HG02852 (cell line): ENCODE measurements at regions not wholly inside any gene's neighbourhood (a gene's known extent, or its start where the extent isn't known, plus 50 kb on each side); places are given as distances from the start of the nearest gene placed in this dataset.

Experiments
- ATAC-seq: cut with Tn5 transposase; IDR thresholded peaks from one replicate; pipeline ENCODE4 v1.9.1; 2021; ENCODE audit warnings: mild to moderate bottlenecking, moderate library complexity; ENCODE audit not compliant: unreplicated experiment

DNA sequence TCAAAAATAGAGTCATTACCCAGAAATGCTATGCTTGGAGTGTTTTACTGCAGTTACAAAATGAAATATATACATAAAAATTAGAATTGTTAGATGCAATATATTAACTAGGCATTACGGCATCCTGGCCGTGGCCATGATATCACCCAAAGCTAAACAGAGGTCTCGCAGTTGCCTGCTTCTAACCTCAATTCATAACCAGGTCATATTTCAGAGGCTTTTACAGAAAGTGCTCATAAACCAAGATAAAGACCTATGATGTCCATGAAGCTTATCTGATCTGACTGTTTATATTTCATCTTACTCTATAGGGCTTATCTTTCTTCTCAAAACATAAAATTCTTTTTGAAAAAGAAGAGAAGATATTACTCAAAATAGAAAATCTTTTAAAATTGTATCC, 664.5 kb upstream of the SALL1 start:
- no peak for ATAC-seq

DNA sequence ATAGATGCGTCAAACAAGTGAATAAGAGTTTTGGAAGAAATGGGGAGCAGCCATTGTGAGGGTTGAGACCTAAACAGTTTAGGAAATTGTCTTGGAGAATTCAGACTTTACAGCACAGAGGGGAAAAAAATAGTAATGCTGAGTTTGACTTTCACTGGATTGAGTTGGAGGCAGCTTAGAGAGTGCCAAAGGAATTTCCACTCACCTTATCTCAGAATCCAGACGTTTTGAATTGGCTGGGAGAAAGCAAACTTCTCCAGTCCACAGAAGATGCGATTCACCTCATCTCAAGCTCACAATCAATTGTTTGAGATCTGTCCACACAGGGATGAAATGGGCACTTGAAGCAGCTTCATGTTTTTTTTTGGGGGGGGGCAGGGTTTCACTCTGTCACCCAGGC, 663.5 kb upstream of the SALL1 start:
- no peak for ATAC-seq

DNA sequence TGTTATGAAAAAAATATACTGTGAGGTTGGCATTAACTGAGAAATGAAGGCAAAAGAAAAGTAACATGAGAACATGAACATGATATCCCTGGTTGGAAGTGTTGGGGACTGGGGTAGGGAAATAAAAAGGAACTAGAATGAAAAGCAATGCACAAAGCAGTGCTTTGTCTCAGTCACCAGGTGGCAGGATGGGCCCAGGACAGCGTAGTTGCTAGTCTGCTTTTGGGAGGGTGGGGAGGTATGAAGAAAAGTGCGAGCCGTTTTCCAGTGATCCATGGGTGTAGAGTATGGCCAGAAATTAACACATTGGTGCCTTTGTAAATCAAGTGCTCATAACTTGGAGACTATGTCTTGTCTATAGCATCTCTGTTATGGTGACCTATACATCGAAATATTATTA, 662.5 kb upstream of the SALL1 start:
- no peak for ATAC-seq

DNA sequence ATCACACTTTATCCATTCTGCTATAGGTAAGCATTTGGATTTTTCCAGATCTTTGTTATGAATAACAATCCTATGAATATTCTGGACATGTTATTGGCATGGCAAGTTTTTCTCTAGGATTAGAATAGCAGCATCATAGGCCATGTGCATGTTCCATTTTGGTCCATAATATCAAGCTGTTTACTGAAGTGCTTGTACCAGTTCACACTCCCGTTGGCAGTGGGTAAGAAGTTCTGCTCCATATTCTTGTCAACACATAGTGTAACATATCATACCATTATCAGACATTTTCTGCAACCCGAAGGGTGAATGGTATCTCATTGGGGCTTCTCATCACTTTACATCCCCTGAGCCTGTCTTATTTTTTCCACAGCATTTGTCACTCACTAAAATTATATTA, 661.9 kb upstream of the SALL1 start:
- ATAC-seq, result no peak

DNA sequence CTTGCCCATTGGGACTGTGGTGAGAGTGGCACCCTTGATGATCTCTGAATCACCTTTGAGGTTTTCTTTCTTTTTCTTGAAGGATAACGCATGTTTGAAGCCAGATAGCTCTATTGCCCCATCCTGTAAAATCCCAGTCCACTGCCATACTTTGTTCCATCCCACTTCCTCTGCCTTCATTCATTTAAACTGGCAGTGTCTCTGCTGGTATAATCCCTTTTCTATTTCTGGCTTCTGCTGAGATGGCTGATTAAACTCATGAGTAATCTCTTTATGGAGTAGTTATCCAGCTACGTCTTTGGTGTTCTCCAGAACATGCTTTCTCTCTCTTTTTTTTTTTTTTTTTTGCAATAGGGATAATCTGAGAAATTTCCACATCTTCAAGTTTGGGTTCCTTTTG, 656.5 kb upstream of the SALL1 start:
- ATAC-seq, result no peak

DNA sequence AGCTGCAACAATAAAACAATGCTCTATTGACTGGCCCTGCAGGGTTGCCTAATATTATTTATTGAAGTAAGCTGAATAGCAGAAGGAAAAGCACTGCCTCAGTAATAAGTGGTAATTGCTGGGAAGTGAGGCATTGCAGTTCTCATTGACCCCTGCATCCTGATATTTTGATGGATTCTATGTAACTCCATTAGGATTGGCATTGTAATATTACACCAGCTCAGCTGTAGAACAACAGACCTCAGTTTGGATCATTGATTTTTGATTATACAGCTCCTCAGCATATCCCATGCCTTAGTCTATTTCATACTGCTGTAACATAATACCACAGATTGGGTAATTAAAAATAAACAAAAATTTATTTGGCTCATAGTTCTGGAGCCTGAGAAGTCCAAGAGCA, 650.6 kb upstream of the SALL1 start:
- no peak for ATAC-seq

DNA sequence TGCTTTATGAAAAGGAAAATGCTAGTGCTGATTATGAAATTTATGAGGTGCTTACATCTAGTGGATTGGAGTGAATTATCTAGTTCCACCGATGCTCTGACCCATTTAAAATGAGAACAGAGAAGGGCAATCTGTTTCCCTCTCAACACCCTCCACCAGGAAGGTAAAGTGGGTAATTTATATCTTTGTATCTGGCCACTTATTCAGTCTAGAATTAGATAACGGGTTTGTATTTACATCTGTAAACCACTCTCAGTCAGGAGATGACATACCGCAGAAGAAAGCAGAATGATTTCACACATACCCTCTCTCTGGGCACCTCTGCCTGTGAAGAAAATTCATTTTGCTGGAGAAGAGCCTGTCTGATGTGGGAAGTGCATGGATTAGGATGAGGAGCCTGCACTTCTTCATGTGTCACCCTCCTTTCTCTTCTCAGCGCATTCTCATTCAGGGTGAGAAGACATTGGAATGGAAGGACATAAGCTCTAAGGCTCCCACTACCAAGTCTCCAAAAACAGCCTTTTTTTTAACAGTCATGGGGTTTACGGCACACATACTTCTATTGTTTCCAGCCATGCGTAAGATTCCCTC, 646.7 kb upstream of the SALL1 start:
- no peak for ATAC-seq

DNA sequence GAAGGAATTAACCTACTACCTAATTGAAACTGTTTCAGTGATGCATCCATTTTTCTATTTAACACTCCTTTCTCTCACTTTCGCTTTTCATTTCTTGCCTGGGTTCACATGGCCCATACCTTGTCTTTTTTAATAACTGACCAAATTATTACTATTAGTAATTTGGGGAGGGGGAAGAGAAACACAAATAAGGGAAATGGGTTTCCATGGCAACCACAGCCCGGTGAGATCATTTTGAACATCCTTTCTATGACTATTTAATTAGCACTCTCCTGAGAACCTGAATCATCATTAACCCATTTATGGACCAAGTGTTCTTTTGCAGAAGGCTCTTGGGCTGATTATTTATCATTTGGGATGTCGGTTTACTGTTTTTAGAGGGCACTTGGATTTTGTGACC, 628.2 kb upstream of the SALL1 start:
- no peak for ATAC-seq

DNA sequence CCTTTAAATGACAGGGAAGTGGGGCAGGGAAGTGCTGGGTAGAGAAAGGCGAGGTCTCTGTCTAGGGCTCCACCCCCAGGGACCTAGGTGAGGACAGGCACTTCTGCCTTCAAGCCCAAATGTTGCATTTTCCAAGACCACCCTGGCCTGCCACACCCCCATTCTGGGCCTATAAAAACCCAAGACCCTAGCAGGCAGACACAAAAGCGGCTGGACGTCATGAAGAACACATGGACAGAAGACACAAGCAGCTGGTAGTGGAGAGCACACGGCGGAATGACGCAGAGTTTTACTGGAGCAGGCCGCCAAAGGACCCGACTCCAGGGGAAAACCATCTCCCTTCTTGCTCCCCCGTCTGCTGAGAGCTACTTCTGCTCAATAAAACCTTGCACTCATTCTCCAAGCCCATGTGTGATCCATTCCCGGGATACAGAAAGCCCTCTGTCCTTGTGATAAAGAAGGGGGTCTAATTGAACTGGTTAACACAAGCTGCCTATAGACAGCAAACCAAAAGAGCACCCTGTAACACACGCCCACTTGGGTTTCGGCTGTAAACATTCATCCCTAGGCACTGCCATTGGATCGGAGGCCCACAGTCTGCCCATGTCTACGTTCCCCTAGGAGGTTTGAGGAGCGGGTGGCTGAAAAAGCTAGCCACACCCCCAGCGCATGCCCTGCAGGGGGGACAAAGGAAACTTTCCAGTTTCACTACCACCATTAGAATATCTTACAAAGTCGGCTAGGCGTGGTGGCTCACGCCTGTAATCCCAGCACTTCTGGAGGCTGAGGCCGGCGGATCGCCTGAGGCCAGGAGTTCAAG, 622.2 kb upstream of the SALL1 start:
- no peak for ATAC-seq

DNA sequence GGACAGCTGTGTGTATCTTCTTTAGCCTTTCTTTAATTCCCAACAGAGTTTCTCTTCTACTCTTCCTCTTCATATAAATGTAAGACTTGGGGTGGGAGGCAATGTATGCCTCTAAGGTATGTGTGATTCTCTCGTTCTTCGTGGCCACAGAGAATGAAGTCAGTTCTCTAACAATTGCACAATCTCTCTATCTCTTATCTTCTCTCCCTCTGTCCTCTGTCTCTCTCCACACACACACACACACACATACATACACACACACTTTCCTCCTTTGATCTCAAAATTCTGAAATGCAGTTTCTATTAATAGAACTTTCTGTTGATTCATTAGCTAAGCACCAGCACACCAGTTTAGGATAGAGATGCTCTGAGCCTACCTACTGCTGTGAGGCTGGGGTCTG, 615.7 kb upstream of the SALL1 start:
- no peak for ATAC-seq

DNA sequence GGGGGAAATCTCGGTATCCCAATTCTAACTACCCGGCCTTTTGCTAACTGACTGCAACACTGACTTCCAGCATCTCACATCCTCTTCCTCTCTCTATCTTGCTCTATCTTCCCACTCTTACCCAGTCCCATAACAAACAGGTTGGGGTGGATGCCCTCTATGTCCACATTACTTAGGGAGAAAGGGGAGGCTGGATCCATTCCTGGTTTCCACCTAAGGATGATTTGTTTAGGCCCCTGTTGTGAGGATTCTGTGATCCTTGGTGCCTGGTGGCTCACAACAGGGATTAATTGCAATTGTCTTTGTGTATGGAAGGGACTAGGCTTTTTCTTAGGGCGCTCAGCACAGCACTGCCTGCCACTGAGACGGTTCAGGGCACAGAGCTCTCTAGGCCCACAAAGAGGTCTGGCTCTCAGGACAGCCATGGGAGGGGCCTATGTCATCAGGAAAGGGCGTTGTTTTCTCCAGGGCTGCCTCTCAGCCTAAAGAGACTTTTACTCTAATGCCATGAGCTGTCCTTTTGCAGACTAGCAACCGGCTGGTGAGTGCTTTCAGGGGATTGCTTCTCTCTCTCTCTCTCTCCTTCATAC, 612.1 kb upstream of the SALL1 start:
- ATAC-seq, result no peak

DNA sequence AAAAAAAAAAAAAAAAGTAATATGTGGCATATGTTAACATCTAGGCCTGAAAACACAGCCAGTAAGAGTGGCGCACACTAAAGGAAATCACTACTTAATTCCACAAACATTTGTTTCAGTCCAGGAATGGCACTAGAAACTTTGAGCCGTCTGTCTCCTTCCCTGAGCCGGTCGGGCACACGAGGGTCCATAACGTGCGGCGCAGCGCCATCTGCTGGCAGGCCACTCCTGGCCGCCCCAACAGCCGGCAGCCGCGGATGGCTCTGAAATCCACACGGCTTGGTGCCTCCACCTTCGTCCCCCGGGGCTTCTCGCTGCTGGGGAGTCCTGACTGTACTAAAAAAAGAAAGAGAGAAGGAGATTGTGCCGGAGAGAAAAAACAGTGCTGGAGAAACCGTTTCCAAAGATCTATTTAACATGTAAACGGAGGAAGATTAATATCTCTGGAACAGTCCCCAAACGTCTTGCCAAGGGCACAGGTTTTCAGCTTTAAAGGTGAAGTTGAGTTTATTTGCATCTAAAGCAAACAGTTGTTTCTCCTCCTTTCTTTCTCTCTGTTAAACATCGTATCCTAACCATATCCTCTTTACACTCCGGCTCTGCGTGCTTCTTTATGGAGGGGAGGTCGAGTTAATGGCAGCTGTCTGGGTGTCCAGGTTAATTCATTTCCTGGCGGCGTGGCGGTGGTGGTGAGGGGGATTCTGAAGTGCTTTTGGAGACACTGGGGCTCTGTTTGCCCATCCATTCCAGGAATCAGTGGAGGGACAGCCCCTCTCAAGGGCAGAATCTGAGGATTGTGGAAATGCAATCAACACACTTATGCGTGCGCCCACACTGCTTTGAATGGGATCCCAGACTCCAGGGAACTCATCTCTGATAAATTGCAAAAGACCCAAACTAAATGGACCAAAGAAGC, 611.3 kb upstream of the SALL1 start:
- ATAC-seq, result peak; percentile 96

DNA sequence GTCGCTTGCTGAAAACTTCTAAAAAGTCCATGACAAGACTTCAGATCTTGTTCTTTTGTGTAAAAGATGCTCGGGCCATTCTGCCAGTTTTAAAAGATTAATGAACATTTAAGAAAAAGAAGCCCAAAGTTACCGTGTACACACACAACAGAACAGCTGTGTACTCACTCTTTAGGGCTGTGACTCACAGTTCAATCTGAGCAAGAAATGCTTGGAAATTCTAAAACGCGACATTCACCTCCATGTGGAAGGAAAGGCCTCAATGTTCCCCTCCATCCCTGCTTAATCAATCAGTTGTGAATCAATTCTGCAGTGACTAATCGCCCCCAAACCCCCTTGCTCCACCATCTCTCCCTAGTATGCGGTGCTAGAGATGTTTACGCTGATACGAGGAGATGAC, 609.9 kb upstream of the SALL1 start:
- no peak for ATAC-seq

DNA sequence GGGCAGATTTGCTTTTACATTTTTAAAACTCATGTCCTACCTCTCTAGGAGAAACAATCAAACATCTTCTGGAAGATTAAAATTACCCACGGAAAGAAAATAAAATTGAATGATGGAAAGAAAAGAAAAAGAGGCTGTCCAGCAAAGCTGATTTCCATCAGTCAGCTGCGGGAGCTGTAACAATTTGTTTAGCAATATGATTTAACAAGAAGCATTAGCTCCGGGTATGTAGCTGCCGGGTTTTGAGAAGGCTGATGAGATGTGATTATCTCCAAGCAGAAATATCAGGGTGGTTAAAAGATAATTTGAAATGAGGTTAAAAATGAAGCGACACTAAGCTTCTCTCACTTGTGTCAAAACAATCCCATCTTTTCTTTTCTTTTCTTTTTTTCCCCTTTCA, 608.9 kb upstream of the SALL1 start:
- ATAC-seq, result no peak

DNA sequence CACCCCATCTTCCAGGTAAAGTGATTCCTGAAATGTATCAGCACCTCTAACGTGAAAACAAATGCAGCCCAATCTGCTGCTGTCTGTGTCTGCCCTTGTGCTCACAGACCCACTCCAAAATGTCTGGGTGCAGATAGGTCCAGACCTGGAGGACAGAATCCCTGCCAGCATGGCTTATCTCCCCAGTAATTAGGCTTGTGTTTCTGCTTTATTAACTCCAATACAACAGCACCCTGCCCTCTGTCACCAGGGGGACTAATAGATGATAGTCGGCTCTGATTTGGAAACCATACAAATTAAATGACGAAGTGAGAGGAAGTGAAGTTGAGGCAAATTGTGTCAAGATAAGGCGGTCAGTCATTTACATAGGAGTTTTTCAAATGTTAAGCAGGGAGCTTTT, 608.3 kb upstream of the SALL1 start:
- ATAC-seq, result no peak

DNA sequence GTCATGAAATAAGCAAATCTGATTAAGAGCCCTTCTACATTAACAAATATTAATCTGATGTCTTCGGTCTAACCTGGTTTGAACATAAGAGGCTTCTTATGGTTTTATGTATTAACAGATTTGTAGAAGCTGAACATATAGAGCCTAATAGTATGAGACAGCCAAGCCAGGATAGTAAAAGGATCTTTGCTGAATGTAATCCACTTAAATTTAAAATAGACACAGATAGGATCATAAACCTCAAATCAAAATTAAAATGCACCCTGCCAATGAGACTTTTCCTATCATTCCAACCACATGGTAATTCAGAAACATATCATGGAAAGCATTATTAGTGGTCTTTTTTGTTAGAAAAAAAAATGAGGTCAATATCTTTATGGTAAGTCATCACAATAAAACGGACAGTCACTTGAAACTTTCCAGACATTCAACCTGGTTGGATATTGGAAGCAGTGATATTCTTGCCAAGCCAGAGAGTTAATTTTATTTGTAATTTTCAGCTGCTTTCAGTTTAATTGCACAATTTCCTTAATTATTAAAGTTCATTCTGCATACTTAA, 606.9 kb upstream of the SALL1 start:
- ATAC-seq, result no peak

DNA sequence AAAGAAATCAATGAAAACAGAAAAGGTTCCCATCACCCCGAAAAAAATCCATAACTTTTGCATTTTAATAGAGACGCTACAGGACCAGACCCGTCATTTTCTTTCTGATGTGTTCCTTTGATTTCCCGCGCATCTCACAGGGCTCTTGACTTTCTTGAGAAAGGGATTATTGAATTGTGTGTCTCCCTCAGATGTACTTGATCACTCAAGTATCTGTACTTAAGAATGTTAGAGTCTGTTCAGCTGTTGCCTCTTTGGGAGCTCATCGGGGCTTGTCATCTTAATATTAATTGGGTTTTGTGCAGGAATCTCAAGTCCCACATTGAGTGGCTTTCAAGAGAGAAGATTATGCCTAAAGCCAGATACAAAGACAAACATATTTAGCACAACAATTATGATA, 606.4 kb upstream of the SALL1 start:
- ATAC-seq, result no peak

DNA sequence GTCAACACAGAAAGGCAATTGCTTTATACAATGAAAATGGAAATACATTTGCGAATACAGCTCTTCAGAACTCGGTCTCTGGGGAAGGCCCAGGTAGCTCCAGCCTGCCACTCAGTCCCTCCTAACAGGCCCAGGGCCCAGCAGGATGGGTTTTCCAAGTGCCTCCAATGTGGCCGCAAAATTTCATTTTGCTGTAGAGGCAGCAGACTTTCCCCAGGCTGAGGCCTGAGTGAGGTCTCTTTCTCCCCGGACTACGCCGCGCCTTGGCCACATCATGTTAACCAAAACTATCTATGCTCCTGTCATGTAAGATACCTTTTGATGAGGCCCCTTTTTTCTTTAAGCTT, 606.0 kb upstream of the SALL1 start:
- ATAC-seq, result no peak

DNA sequence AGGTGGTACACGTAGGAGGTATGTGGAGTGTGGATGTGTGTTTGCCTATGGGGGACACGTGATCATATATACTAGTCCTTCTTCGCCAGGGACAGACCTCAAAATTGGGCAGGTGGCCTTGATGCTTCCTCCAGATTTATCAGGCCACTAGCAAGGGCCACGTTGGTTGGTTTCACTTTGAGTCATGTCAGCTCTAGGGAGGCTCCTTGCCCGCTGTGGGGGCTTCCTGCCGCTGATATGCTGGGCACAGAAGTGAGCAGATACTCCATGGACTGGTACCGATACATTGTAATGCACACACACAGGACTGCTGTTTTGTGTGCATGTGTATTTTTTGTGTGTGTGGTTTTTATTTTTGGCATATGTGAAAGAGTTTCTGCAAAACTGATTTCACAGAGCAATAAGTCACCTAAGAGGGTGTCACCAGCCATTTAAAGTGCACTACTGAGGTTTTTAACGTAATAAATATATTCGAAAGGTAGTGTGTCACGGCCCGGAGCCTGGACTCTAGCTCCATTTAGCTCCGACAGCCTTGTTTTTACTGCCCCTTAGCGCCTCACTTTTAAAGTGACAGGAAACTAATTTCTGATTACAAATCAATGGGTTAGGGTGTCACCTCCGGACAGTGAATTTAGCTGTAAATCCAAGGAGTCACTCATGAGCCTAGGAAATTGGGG, 605.5 kb upstream of the SALL1 start:
- ATAC-seq, result no peak

DNA sequence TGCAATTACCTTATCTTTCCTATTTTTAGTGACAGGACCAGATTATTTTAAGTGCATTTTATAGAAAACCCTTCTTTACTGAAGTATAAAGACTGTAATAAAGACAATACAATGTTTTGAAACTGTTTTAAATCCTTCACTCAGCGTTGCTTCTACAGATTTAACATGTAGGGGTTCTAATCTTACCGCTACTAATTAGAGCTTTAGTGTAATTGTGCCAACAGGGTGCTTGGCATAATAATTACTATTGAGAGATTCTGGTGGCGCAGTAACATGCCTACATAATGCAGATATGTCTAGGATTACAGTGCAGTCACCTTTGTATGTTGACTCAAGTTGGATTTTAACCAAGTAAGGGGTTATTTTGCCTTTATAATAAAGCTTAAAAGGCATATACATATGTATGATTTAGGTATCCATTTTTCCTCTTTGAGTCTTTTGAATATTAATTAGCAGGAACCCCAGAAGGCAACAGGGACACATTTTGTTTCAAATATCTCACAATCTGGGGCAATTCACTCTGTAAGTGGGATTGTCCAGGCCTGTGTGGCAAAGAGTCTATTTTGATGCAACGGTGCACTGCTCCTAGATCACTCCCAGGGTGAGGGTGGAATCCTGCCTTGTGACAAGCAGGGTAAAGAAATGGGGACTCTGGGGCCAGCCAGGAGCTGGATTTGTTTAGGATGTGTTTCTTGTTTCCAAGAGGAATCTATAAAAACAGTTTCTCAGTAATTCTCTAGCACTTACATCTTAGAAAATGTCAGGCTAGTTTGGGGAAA, 604.7 kb upstream of the SALL1 start:
- no peak for ATAC-seq
